BJ (cell line): ENCODE measurements at regions not wholly inside any gene's neighbourhood (a gene's known extent, or its start where the extent isn't known, plus 50 kb on each side); places are given as distances from the start of the nearest gene placed in this dataset.
"Not testable (repeated sequence)": the region's sequence is repeated elsewhere in the genome, so short reads cannot be mapped to it uniquely, and the experiment has no call there.

Source experiments
- CTCF ChIA-PET: fragments of 350-600 bp; formaldehyde crosslinking; extraction: SDS; loops from one replicate; lab custom pipeline; 2021; ENCODE audit warnings: antibody characterized with exemption, inconsistent platforms; lab: Yijun Ruan, JAX
- POLR2A ChIA-PET: fragments of 300-600 bp; sonication (Branson Sonifier 250); formaldehyde crosslinking; extraction: SDS; loops from one replicate; lab custom pipeline; 2021; ENCODE audit warnings: antibody characterized with exemption; lab: Charles Lee
- DNase-seq: peaks from one replicate; pipeline ENCODE4 v3.0.0-alpha.2; 2011; ENCODE audit warnings: low read depth
- H3K27me3 ChIP-seq: 2 replicates; pipeline ENCODE4 v1.6.0; 2011; ENCODE audit warnings: low read length; ENCODE audit not compliant: control insufficient read depth, insufficient read depth
- H3K36me3 ChIP-seq: 2 replicates; pipeline ENCODE4 v1.5.1; 2011; ENCODE audit warnings: low read length; ENCODE audit not compliant: control insufficient read depth, insufficient read depth
- H3K4me3 ChIP-seq: 2 replicates; pipeline ENCODE4 v1.5.1; 2011; ENCODE audit warnings: low read depth, mild to moderate bottlenecking, control low read depth, low read length
- TF ChIP-seq, protein P1 (sequence below): IDR thresholded peaks from 2 replicates; pipeline ENCODE4 v1.5.1; 2011; ENCODE audit warnings: low read depth, mild to moderate bottlenecking, control low read depth, inconsistent platforms, low read length, moderate library complexity; ENCODE audit not compliant: insufficient read depth

DNA sequence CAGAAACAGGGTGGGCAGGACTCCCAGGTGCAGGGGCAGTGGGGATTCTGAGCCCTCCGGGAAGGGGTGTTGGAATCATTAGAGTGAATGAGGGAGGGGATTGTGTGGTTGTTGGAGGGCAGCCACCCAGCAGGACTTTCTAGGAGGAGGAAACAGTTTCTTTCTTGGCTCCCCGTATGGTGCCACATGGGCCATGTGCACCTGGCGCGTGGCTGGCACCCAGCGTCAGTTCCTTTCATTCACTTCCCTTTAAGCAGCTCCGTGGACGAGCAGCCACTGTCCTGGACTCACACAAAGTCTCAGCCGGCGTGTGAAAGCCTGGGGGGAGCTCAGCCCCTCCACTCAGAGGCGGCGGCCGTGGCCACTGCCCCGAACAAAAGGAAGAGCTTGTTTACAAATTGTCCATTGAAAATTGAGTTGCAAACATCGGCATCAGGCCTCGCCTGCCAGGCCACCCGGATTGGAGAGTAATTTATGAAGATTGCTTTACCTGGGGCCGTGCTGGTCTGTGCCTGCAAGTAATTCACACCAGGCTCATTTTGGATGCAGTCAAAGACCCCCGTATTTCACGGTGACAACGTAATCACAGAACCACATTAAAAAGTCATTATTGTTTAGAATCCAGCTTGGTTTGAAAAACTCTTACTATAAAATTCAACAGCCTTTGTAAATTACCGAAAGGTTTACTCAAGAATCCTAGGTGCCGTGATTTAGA is 101.7 kb upstream of the C14orf180 start:
- no peaks in the 10 kb centered on the region for H3K27me3 ChIP-seq
- ChIA-PET POLR2A (no interaction called here), CTCF (interaction anchor here (1.5 kb wide), 1 partner anchor 14 kb away, joined by 4 read pairs; no protein-coding TSS in a partner anchor)
- TF ChIP-seq, protein P1, sequence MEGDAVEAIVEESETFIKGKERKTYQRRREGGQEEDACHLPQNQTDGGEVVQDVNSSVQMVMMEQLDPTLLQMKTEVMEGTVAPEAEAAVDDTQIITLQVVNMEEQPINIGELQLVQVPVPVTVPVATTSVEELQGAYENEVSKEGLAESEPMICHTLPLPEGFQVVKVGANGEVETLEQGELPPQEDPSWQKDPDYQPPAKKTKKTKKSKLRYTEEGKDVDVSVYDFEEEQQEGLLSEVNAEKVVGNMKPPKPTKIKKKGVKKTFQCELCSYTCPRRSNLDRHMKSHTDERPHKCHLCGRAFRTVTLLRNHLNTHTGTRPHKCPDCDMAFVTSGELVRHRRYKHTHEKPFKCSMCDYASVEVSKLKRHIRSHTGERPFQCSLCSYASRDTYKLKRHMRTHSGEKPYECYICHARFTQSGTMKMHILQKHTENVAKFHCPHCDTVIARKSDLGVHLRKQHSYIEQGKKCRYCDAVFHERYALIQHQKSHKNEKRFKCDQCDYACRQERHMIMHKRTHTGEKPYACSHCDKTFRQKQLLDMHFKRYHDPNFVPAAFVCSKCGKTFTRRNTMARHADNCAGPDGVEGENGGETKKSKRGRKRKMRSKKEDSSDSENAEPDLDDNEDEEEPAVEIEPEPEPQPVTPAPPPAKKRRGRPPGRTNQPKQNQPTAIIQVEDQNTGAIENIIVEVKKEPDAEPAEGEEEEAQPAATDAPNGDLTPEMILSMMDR, result no peak
- no peak for DNase-seq
- no peak overlapping the region for H3K4me3 ChIP-seq
- no peaks in the 10 kb centered on the region for H3K36me3 ChIP-seq

DNA sequence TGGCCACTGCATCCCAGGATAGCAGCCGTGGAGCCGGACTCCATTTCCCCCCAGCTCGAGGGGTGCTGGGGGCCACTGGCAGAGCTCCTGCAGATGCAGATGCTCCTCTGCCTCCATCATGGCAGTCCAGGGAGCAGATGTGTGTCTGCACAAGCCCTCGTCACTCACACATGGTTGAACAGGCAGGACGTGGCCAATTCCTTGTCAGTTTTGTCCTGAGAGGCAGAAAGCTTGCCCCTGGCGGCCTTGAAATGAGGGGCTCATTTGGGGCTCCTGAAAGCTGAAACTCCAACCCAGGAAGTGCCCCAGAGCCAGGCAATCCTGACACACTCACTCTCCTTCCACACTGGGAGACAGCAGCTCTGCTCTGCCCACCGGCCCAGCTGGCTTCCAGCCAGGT is 100.9 kb upstream of the C14orf180 start:
- Histone ChIP-seq H3K4me3 (no peak overlapping the region), H3K36me3 (no peaks in the 10 kb centered on the region), H3K27me3 (no peaks in the 10 kb centered on the region)
- POLR2A ChIA-PET, result no interaction called here
- DNase-seq, result no peak
- TF ChIP-seq, protein P1, result no peak
- CTCF ChIA-PET, result interaction anchor here (1.5 kb wide), 1 partner anchor 15 kb away, joined by 4 read pairs; no protein-coding TSS in a partner anchor

DNA sequence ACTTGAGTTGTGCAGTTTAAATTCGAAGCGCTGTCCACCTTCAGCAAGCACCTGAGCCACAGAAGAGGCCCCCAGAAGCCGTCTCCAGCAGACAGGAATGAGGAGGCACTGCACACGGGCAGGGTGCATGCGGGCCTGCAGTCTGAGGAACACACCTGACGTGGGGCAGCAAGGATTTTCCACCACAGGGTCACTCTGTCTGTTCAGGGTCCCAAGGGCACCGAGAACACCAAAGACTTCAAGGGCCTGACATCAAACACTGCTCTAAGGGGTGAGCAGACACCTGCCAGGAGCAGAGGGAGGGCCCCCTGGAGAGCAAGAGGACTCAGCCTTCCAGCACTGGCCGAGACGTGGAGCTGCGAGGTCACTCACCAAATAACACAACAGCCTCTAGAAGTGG is 99.7 kb upstream of the C14orf180 start:
- Histone ChIP-seq H3K4me3 (no peak overlapping the region), H3K36me3 (no peaks in the 10 kb centered on the region), H3K27me3 (no peaks in the 10 kb centered on the region)
- ChIA-PET CTCF (no interaction called here), POLR2A (no interaction called here)
- TF ChIP-seq, protein P1, result no peak
- DNase-seq, result no peak

DNA sequence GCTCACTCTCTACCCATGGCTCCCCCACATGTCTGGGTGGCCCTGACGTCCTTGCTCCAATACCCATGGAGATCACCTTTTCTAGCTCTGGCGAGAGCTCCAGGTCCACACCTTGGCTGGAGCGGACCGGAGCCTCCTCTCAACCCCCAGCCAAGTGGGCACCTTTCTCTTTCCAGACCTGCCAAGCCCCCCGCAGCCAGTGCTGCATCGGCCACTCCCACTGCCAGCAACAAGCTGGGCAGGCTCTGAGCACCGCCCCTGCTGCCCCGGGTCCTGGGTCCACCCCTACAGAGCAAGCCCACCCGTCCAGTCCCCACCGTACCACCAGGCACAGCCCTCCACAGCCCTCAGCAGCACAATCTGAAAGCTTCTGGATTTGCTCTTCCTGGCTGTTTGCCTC is 98.2 kb upstream of the C14orf180 start:
- ChIA-PET CTCF (no interaction called here), POLR2A (no interaction called here)
- Histone ChIP-seq H3K36me3 (no peaks in the 10 kb centered on the region), H3K4me3 (no peak overlapping the region), H3K27me3 (no peaks in the 10 kb centered on the region)
- TF ChIP-seq, protein P1, result no peak
- no peak for DNase-seq

DNA sequence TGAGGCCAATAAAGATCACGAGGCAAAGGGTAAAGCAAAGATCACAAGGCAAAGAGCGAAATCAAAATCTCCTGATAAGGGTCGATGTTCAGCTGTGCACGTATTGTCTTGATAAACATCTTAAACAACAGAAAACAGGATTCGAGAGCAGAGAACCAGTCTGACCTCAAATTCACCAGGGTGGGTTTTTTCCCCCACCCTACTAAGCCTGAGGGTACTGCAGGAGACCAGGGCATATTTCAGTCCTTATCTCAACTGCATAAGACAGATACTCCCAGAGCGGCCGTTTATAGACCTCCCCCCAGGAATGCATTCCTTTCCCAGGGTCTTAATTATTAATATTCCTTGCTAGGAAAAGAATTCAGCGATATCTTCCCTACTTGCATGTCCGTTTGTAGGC is 97.5 kb upstream of the C14orf180 start:
- H3K27me3 ChIP-seq, CTCF ChIA-PET, H3K36me3 ChIP-seq, H3K4me3 ChIP-seq, DNase-seq, POLR2A ChIA-PET: not testable (repeated sequence)
